ENCODE measurements at regions not wholly inside any gene's neighbourhood (a gene's known extent, or its start where the extent isn't known, plus 50 kb on each side); places are given as distances from the start of the nearest gene placed in this dataset.

GRCh38 chr20:12737900-12738299 is 270.9 kb upstream of the SPTLC3 start:
- TF ChIP-seq FOXM1 (IDR thresholded peaks at IDR 0.05; ENCODE audit: borderline replicate concordance) (no peak), L3MBTL2 (conservative IDR thresholded peaks at IDR 0.05) (no peak), SUZ12 (IDR thresholded peaks at IDR 0.05) (no peak), FOXK2 (IDR thresholded peaks at IDR 0.05) (no peak), ELF4 (IDR thresholded peaks at IDR 0.05) (no peak), ARNT (IDR thresholded peaks at IDR 0.05) (no peak), SP1 (IDR thresholded peaks at IDR 0.05) (no peak), PKNOX1 (IDR thresholded peaks at IDR 0.05) (no peak), BHLHE40 (IDR thresholded peaks at IDR 0.05; ENCODE audit: borderline replicate concordance) (no peak), CTBP1 (IDR thresholded peaks at IDR 0.05; ENCODE audit: borderline replicate concordance) (no peak), TARDBP (IDR thresholded peaks at IDR 0.05) (no peak), NFRKB (IDR thresholded peaks at IDR 0.05) (no peak), HDGF (IDR thresholded peaks at IDR 0.05; ENCODE audit: borderline replicate concordance) (no peak)

All from HEK293T (cell line).